ENCODE measurements at regions not wholly inside any gene's neighbourhood (a gene's known extent, or its start where the extent isn't known, plus 50 kb on each side); places are given as distances from the start of the nearest gene placed in this dataset.

GRCh38 chr2:128424406-128425171 lies 105.9 kb upstream of the HS6ST1 start:
- Histone ChIP-seq H3K27me3 (ENCODE audit: control insufficient read depth, extremely low read depth, insufficient read depth, low read length) (no peaks in the 10 kb centered on the region), H3K27ac (ENCODE audit: control insufficient read depth, insufficient read depth, low read length) (no peak overlapping the region), H4K20me1 (ENCODE audit: control insufficient read depth, extremely low read depth, insufficient read depth, low read length) (no peaks in the 10 kb centered on the region), H3K79me2 (ENCODE audit: control insufficient read depth, insufficient read depth, low read length) (no peaks in the 10 kb centered on the region), H3K4me3 (ENCODE audit: control insufficient read depth in 2 of 3, extremely low read depth in 1 of 3, insufficient read depth in 2 of 3, low read depth in 1 of 3, low read length in 3 of 3) (no peak overlapping the region), H3K36me3 (ENCODE audit: control insufficient read depth in 2 of 2, extremely low read depth in 1 of 2, insufficient read depth in 2 of 2, low read length in 2 of 2) (no peaks in the 10 kb centered on the region), H2AFZ (ENCODE audit: control insufficient read depth, low read length) (no peak overlapping the region), H3K9me1 (ENCODE audit: control insufficient read depth, extremely low read depth, insufficient read depth, low read length) (no peaks in the 10 kb centered on the region), H3K9ac (ENCODE audit: control insufficient read depth, extremely low read depth, insufficient read depth, low read length) (no peak overlapping the region), H3K4me2 (ENCODE audit: control insufficient read depth, extremely low read depth, insufficient read depth, low read depth, low read length) (no peak overlapping the region), H3K9me3 (ENCODE audit: control insufficient read depth, low read depth, low read length) (no peaks in the 10 kb centered on the region), H3K4me1 (ENCODE audit: control insufficient read depth, extremely low read depth, insufficient read depth, low read length) (peaks cover 13% of the 10 kb centered on the region)
- TF ChIP-seq EZH2 (IDR thresholded peaks at IDR 0.05; ENCODE audit: low read length) (no peak), CTCF (optimal IDR thresholded peaks at IDR 0.05 in 1 of 3, IDR thresholded peaks at IDR 0.05 in 1 of 3, conservative IDR thresholded peaks at IDR 0.05 in 1 of 3; ENCODE audit: extremely low read depth in 1 of 3, insufficient read depth in 2 of 3, low read length in 3 of 3) (no peak)
- DNase-seq (ENCODE audit: low read depth, low spot score) (no peak), FAIRE-seq (no peak)
- dilution Hi-C loops (cut with MboI; ENCODE audit: extremely low pct_ligation_motif_present, low sequenced_read_pairs) = no loop called here

GRCh38 chr2:128425216-128425615 lies 106.5 kb upstream of the HS6ST1 start:
- dilution Hi-C loops (cut with MboI; ENCODE audit: extremely low pct_ligation_motif_present, low sequenced_read_pairs) = no loop called here
- Histone ChIP-seq H3K27me3 (ENCODE audit: control insufficient read depth, extremely low read depth, insufficient read depth, low read length) (no peaks in the 10 kb centered on the region), H3K79me2 (ENCODE audit: control insufficient read depth, insufficient read depth, low read length) (no peaks in the 10 kb centered on the region), H3K4me1 (ENCODE audit: control insufficient read depth, extremely low read depth, insufficient read depth, low read length) (peaks cover 13% of the 10 kb centered on the region), H3K9me1 (ENCODE audit: control insufficient read depth, extremely low read depth, insufficient read depth, low read length) (no peaks in the 10 kb centered on the region), H3K36me3 (ENCODE audit: control insufficient read depth in 2 of 2, extremely low read depth in 1 of 2, insufficient read depth in 2 of 2, low read length in 2 of 2) (no peaks in the 10 kb centered on the region), H3K9ac (ENCODE audit: control insufficient read depth, extremely low read depth, insufficient read depth, low read length) (no peak overlapping the region), H3K4me3 (ENCODE audit: control insufficient read depth in 2 of 3, extremely low read depth in 1 of 3, insufficient read depth in 2 of 3, low read depth in 1 of 3, low read length in 3 of 3) (no peak overlapping the region), H3K4me2 (ENCODE audit: control insufficient read depth, extremely low read depth, insufficient read depth, low read depth, low read length) (no peak overlapping the region), H3K27ac (ENCODE audit: control insufficient read depth, insufficient read depth, low read length) (no peak overlapping the region), H4K20me1 (ENCODE audit: control insufficient read depth, extremely low read depth, insufficient read depth, low read length) (no peaks in the 10 kb centered on the region), H2AFZ (ENCODE audit: control insufficient read depth, low read length) (no peak overlapping the region), H3K9me3 (ENCODE audit: control insufficient read depth, low read depth, low read length) (no peaks in the 10 kb centered on the region)
- DNase-seq (ENCODE audit: low read depth, low spot score) (no peak), FAIRE-seq (no peak)
- TF ChIP-seq CTCF (optimal IDR thresholded peaks at IDR 0.05 in 1 of 3, IDR thresholded peaks at IDR 0.05 in 1 of 3, conservative IDR thresholded peaks at IDR 0.05 in 1 of 3; ENCODE audit: extremely low read depth in 1 of 3, insufficient read depth in 2 of 3, low read length in 3 of 3) = no peak
- TF ChIP-seq EZH2 (IDR thresholded peaks at IDR 0.05; ENCODE audit: low read length) = no peak
